Hematopoietic multipotent progenitor cell treated with erythropoietin and hydrocortisone succinate and interleukin-3 and kit ligand, for 6 days (in vitro differentiated cells): ENCODE measurements at regions not wholly inside any gene's neighbourhood (a gene's known extent, or its start where the extent isn't known, plus 50 kb on each side); places are given as distances from the start of the nearest gene placed in this dataset.

ENCODE experiments used
- DNase-seq: peaks from one replicate; pipeline ENCODE4 v3.0.0-alpha.2; 2015

- DNase-seq = no peak
Measured at GRCh38 chr11:11755871-11756270, 85.9 kb upstream of the USP47 start.

GRCh38 chr11:11752679-11753078 lies 89.1 kb upstream of the USP47 start:
- DNase-seq = no peak

- no peak for DNase-seq
Measured at GRCh38 chr11:11750017-11750878, 91.5 kb upstream of the USP47 start.

GRCh38 chr11:11748706-11749365 lies 92.9 kb upstream of the USP47 start:
- DNase-seq = no peak

- DNase-seq = no peak
Measured at GRCh38 chr11:11747570-11747969, 94.2 kb upstream of the USP47 start.

GRCh38 chr11:11746449-11746848 lies 95.3 kb upstream of the USP47 start:
- no peak for DNase-seq

- no peak for DNase-seq
Measured at GRCh38 chr11:11743216-11743615, 98.6 kb upstream of the USP47 start.

GRCh38 chr11:11742486-11742885 lies 99.3 kb upstream of the USP47 start:
- no peak for DNase-seq

GRCh38 chr11:11740836-11741235 lies 100.9 kb upstream of the USP47 start:
- DNase-seq = no peak

GRCh38 chr11:11740073-11740702 lies 101.6 kb upstream of the USP47 start:
- no peak for DNase-seq

- no peak for DNase-seq
Measured at GRCh38 chr11:11738370-11738769, 103.4 kb upstream of the USP47 start.

GRCh38 chr11:11735586-11735985 lies 106.2 kb upstream of the USP47 start:
- no peak for DNase-seq

- no peak for DNase-seq
Measured at GRCh38 chr11:11733246-11733747, 108.5 kb upstream of the USP47 start.

- no peak for DNase-seq
Measured at GRCh38 chr11:11732116-11732515, 109.7 kb upstream of the USP47 start.

- peak; percentile 5 for DNase-seq
Measured at GRCh38 chr11:11731311-11732083, 109.7 kb upstream of the GALNT18 start.

- no peak for DNase-seq
Measured at GRCh38 chr11:11728386-11728785, 106.6 kb upstream of the GALNT18 start.

- DNase-seq = no peak
Measured at GRCh38 chr11:11725438-11725837, 103.6 kb upstream of the GALNT18 start.

- DNase-seq = no peak
Measured at GRCh38 chr11:11724994-11725393, 103.2 kb upstream of the GALNT18 start.

GRCh38 chr11:11722861-11723260 lies 101.1 kb upstream of the GALNT18 start:
- DNase-seq = no peak

GRCh38 chr11:11722246-11722645 lies 100.4 kb upstream of the GALNT18 start:
- no peak for DNase-seq

- no peak for DNase-seq
Measured at GRCh38 chr11:11718511-11718910, 96.7 kb upstream of the GALNT18 start.

GRCh38 chr11:11717064-11717725 lies 95.4 kb upstream of the GALNT18 start:
- no peak for DNase-seq
